OCI-LY7 (cell line): ENCODE measurements at regions not wholly inside any gene's neighbourhood (a gene's known extent, or its start where the extent isn't known, plus 50 kb on each side); places are given as distances from the start of the nearest gene placed in this dataset.

Experiments
- BruUV-seq: library from RNA; stranded (reverse); fragments of 400-500 nt; replicated peaks from 2 replicates; lab custom pipeline; 2021; lab: Mats Ljungman, UMichigan
- CTCF ChIA-PET: fragments of 300-600 bp; sonication (Branson Sonifier 250); formaldehyde crosslinking; loops from one replicate; lab custom pipeline; 2022; ENCODE audit warnings: antibody characterized with exemption; ENCODE audit not compliant: unreplicated experiment; lab: Charles Lee
- POLR2A ChIA-PET: fragments of 300-600 bp; sonication (Branson Sonifier 250); formaldehyde crosslinking; loops from one replicate; lab custom pipeline; 2022; ENCODE audit warnings: antibody characterized with exemption; lab: Charles Lee
- DNase-seq: peaks from one replicate; pipeline ENCODE4 v3.0.0-alpha.2; 2015; ENCODE audit warnings: low spot score
- H2AFZ ChIP-seq: fragments of 200-600 bp; sonication (generic), shearing (Covaris generic); 2 replicates; pipeline ENCODE4 v1.6.1; 2014; ENCODE audit warnings: mild to moderate bottlenecking, antibody characterized with exemption, low read length, moderate library complexity
- H3K27ac ChIP-seq: fragments of 200-600 bp; sonication (generic); 2 replicates; pipeline ENCODE4 v1.5.1; 2014; ENCODE audit warnings: mixed run types, low read depth, mild to moderate bottlenecking, moderate library complexity, low read length, inconsistent platforms; ENCODE audit not compliant: poor library complexity, severe bottlenecking
- H3K36me3 ChIP-seq: fragments of 200-600 bp; sonication (generic); 2 replicates; pipeline ENCODE4 v1.6.1; 2014; ENCODE audit warnings: mild to moderate bottlenecking, antibody characterized with exemption, low read length, moderate library complexity, mixed read lengths; ENCODE audit not compliant: insufficient read depth
- H3K4me1 ChIP-seq: fragments of 200-600 bp; sonication (generic); 2 replicates; pipeline ENCODE4 v1.5.1; 2014; ENCODE audit warnings: mild to moderate bottlenecking, low read length; ENCODE audit not compliant: insufficient read depth, poor library complexity, severe bottlenecking
- H3K4me2 ChIP-seq: fragments of 200-600 bp; sonication (generic); 2 replicates; pipeline ENCODE4 v1.6.1; 2014; ENCODE audit warnings: mild to moderate bottlenecking, low read length
- H3K4me3 ChIP-seq: fragments of 200-600 bp; sonication (generic); 2 replicates; pipeline ENCODE4 v1.5.1; 2014; ENCODE audit warnings: mild to moderate bottlenecking, low read depth, low read length; ENCODE audit not compliant: poor library complexity, severe bottlenecking
- H3K79me2 ChIP-seq: fragments of 200-600 bp; sonication (generic); 2 replicates; pipeline ENCODE4 v1.6.1; 2016; ENCODE audit warnings: low read depth, mild to moderate bottlenecking, low read length, moderate library complexity, mixed read lengths; ENCODE audit not compliant: insufficient read depth
- H3K9me2 ChIP-seq: fragments of 200-600 bp; sonication (generic); 2 replicates; pipeline ENCODE4 v1.6.1; 2016; ENCODE audit warnings: mild to moderate bottlenecking, low read length, mixed read lengths; ENCODE audit not compliant: insufficient read depth
- H3K9me3 ChIP-seq: fragments of 200-600 bp; sonication (generic); 2 replicates; pipeline ENCODE4 v1.6.1; 2014; ENCODE audit warnings: mild to moderate bottlenecking, mixed run types, low read length, mixed read lengths
- H4K20me1 ChIP-seq: fragments of 200-600 bp; sonication (generic); 2 replicates; pipeline ENCODE4 v1.6.1; 2014; ENCODE audit warnings: mild to moderate bottlenecking, antibody characterized with exemption, low read length, moderate library complexity, mixed read lengths; ENCODE audit not compliant: insufficient read depth
- CTCF ChIP-seq: fragments of 200-600 bp; sonication (generic); conservative IDR thresholded peaks from 2 replicates; pipeline ENCODE4 v1.5.1; 2014; ENCODE audit warnings: mild to moderate bottlenecking, antibody characterized with exemption, low read length, moderate library complexity, mixed read lengths
- EZH2phosphoT487 ChIP-seq: fragments of 200-600 bp; sonication (generic); IDR thresholded peaks from 2 replicates; pipeline ENCODE4 v1.6.1; 2018; ENCODE audit warnings: low read depth, borderline replicate concordance, mild to moderate bottlenecking, mixed run types, antibody characterized with exemption, low read length, moderate library complexity, mixed read lengths
- intact Hi-C: fragments of 100-400 bp; cut with micrococcal nuclease; formaldehyde crosslinking; loops from one replicate; pipeline ENCODE4 v1.10.0; 2022; ENCODE audit not compliant: unreplicated experiment

GRCh38 chr3:89572261-89572660 lies 464.8 kb downstream of the EPHA3 start:
- POLR2A ChIA-PET = no interaction called here
- Histone ChIP-seq H2AFZ (no peak overlapping the region), H3K4me2 (no peak overlapping the region), H3K27ac (no peak overlapping the region), H3K4me1 (no peaks in the 10 kb centered on the region), H3K79me2 (no peaks in the 10 kb centered on the region), H3K9me2 (no peaks in the 10 kb centered on the region), H3K36me3 (no peaks in the 10 kb centered on the region), H3K4me3 (no peak overlapping the region), H3K9me3 (no peaks in the 10 kb centered on the region), H4K20me1 (no peaks in the 10 kb centered on the region)
- TF ChIP-seq EZH2phosphoT487 = no peak
- TF ChIP-seq CTCF = no peak
- no TSS peak for BruUV-seq
- intact Hi-C loops = no loop called here
- CTCF ChIA-PET = no interaction called here
- no peak for DNase-seq

DNA sequence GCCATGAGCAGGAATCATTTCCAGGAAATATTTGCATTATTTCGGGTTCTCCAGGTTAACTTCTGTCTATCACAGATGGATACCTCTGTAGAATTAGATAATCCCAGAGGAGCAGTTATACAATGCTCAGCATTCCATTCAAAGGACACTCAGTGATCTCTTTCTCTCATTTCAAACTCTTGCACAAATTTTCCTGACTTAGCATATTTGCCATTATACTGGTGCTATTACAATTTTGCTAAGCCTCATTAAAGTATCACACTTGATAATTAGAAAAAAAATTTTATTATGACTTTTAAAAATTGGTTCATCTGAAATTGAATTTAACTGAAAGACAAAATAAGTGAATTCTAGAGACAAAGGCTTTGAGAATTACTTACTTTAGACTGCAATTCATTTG lies 469.0 kb downstream of the EPHA3 start:
- intact Hi-C loops = loop anchor here (2.0 kb wide), 1 partner anchor 40 kb away; no protein-coding TSS in a partner anchor
- Histone ChIP-seq H2AFZ (no peak overlapping the region), H3K4me2 (no peak overlapping the region), H3K79me2 (no peaks in the 10 kb centered on the region), H3K27ac (no peak overlapping the region), H3K36me3 (no peaks in the 10 kb centered on the region), H3K4me1 (no peaks in the 10 kb centered on the region), H3K4me3 (no peak overlapping the region), H3K9me2 (no peaks in the 10 kb centered on the region), H3K9me3 (no peaks in the 10 kb centered on the region), H4K20me1 (no peaks in the 10 kb centered on the region)
- ChIA-PET CTCF (no interaction called here), POLR2A (no interaction called here)
- BruUV-seq = no TSS peak
- TF ChIP-seq CTCF = no peak
- TF ChIP-seq EZH2phosphoT487 = no peak
- DNase-seq = no peak

DNA sequence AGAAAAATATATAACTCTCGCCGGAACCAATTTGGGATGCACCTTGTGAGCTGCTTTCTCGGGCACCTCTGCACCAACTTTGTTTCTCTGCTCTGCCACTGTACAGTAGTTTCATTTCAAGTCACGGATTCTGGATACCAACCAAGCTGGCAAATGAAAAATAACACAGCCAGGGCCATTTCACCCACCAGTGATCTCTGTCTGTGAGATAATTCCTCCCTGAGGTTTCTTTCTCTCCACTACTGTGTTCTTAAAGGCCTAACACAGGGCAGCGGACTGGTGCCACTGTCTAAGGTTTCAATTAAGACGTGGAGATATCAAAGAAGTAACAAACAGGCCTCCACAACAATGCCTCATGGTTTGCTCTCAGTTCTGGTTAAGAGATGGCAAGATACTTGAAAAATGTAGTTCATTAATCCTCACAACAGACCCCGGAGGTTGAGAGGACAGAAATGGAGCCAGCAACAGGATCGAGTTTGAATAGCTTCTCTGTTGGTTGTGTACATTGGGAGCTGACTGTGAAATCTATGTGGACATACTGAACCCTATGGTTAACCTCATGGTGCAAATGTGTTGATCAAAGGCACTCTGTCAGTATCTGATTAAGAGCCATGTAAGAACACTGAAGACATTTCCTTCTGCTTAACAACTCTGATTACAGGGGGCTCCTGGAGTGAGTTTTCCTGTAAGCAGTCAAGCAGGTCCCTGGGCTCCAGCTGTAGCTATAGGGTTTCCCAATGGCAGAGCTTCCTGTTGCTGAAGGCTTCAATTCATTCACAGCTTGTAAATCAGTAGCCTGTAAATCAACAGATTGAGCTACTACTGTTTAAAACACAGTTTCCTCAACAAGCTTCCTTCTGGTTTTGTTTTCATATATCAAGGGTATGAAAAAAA lies 470.5 kb downstream of the EPHA3 start:
- Histone ChIP-seq H3K9me3 (no peaks in the 10 kb centered on the region), H3K27ac (no peak overlapping the region), H3K4me2 (no peak overlapping the region), H3K9me2 (no peaks in the 10 kb centered on the region), H2AFZ (no peak overlapping the region), H4K20me1 (no peaks in the 10 kb centered on the region), H3K36me3 (no peaks in the 10 kb centered on the region), H3K79me2 (no peaks in the 10 kb centered on the region), H3K4me3 (no peak overlapping the region), H3K4me1 (no peaks in the 10 kb centered on the region)
- no peak for DNase-seq
- intact Hi-C loops = loop anchor here (2.0 kb wide), 1 partner anchor 39 kb away; no protein-coding TSS in a partner anchor
- CTCF ChIA-PET = no interaction called here
- TF ChIP-seq CTCF (no peak), EZH2phosphoT487 (no peak)
- POLR2A ChIA-PET = no interaction called here
- no TSS peak for BruUV-seq
